Endothelial cell of umbilical vein (primary cell): ENCODE measurements at regions not wholly inside any gene's neighbourhood (a gene's known extent, or its start where the extent isn't known, plus 50 kb on each side); places are given as distances from the start of the nearest gene placed in this dataset.

Experiments used
- BruUV-seq: library from RNA; stranded (reverse); fragments of 400-500 nt; replicated peaks from 2 replicates; lab custom pipeline; 2021; lab: Mats Ljungman, UMichigan
- CTCF ChIA-PET: fragments of 300-600, 350-600 bp; sonication (Branson Sonifier 250); formaldehyde crosslinking; loops from one replicate; lab custom pipeline; 2021; ENCODE audit warnings: antibody characterized with exemption, inconsistent platforms; lab: Charles Lee
- POLR2A ChIA-PET: fragments of 300-600, 350-600 bp; sonication (Branson Sonifier 250); formaldehyde crosslinking; loops from one replicate; lab custom pipeline; 2021; ENCODE audit warnings: antibody characterized with exemption, inconsistent platforms; lab: Charles Lee
- DNase-seq: peaks from one replicate; pipeline ENCODE4 v3.0.0-alpha.2; 2011; ENCODE audit warnings: low read depth, low spot score
- FAIRE-seq: peaks from 2 replicates; lab custom pipeline; 2011; peaks lifted over from hg19 to GRCh38; lab: Jason Lieb, UNC
- H2AFZ ChIP-seq: 2 replicates; pipeline ENCODE4 v1.6.0; 2012; ENCODE audit warnings: low read depth, low read length, control low read depth, inconsistent platforms
- H3K27ac ChIP-seq: 2 replicates; pipeline ENCODE4 v1.5.1; 2011; ENCODE audit warnings: low read depth, mild to moderate bottlenecking, control low read depth, low read length, moderate library complexity; ENCODE audit not compliant: insufficient read depth
- H3K27me3 ChIP-seq, 2 experiments: 2 replicates each; pipeline versions ENCODE4 v1.6.0 to v1.6.1; 2011; ENCODE audit warnings: low read length in 2 of 2, mixed read lengths in 1 of 2; ENCODE audit not compliant: control insufficient read depth in 2 of 2, insufficient read depth in 2 of 2
- H3K36me3 ChIP-seq, 2 experiments: 2 replicates in 1 of 2; 3 replicates in 1 of 2; pipeline ENCODE4 v1.5.1; 2011; ENCODE audit warnings: low read length in 2 of 2, mild to moderate bottlenecking in 1 of 2, moderate library complexity in 1 of 2; ENCODE audit not compliant: control insufficient read depth in 2 of 2, insufficient read depth in 2 of 2; ENCODE audit errors: extremely low read depth in 1 of 2
- H3K4me1 ChIP-seq: 3 replicates; pipeline ENCODE4 v1.5.1; 2011; ENCODE audit warnings: mild to moderate bottlenecking, low read length; ENCODE audit not compliant: control insufficient read depth, insufficient read depth; ENCODE audit errors: extremely low read depth
- H3K4me2 ChIP-seq: 2 replicates; pipeline ENCODE4 v1.6.1; 2011; ENCODE audit warnings: low read length, control low read depth, mixed read lengths; ENCODE audit not compliant: insufficient read depth
- H3K4me3 ChIP-seq, 3 experiments: fragments of 200-600 bp in 1 of 3; sonication (generic), shearing (Covaris generic) in 1 of 3; replicated peaks in 1 of 3; 2 replicates each; pipeline ENCODE4 v1.5.1; 2011 to 2016; ENCODE audit warnings: control low read depth in 3 of 3, low read length in 3 of 3, mild to moderate bottlenecking in 2 of 3, inconsistent platforms in 1 of 3, low read depth in 1 of 3, moderate library complexity in 1 of 3; ENCODE audit not compliant: insufficient read depth in 1 of 3
- H3K79me2 ChIP-seq: 2 replicates; pipeline ENCODE4 v1.6.0; 2012; ENCODE audit warnings: low read length, inconsistent platforms; ENCODE audit not compliant: control insufficient read depth, insufficient read depth
- H3K9ac ChIP-seq: replicated peaks from 2 replicates; pipeline ENCODE3; 2011; ENCODE audit warnings: low read length, control low read depth; ENCODE audit not compliant: insufficient read depth; ENCODE audit errors: extremely low read depth
- H3K9me1 ChIP-seq: replicated peaks from 3 replicates; pipeline ENCODE4 v1.6.0; 2011; ENCODE audit warnings: mild to moderate bottlenecking, low read length; ENCODE audit not compliant: control insufficient read depth, insufficient read depth; ENCODE audit errors: extremely low read depth
- H3K9me3 ChIP-seq: replicated peaks from 2 replicates; pipeline ENCODE4 v1.5.1; 2012; ENCODE audit warnings: low read length, inconsistent platforms; ENCODE audit not compliant: control insufficient read depth, insufficient read depth
- H4K20me1 ChIP-seq: replicated peaks from 2 replicates; pipeline ENCODE3; 2011; ENCODE audit warnings: mild to moderate bottlenecking, low read length; ENCODE audit not compliant: control insufficient read depth, insufficient read depth; ENCODE audit errors: extremely low read depth
- EZH2 ChIP-seq: IDR thresholded peaks from 2 replicates; pipeline ENCODE4 v1.6.1; 2012; ENCODE audit warnings: borderline replicate concordance, low read depth, mild to moderate bottlenecking, moderate library complexity, low read length, inconsistent platforms; ENCODE audit not compliant: severe bottlenecking
- FOS ChIP-seq: IDR thresholded peaks from 2 replicates; pipeline ENCODE4 v1.6.1; 2011; ENCODE audit warnings: mild to moderate bottlenecking, low read length, moderate library complexity, borderline replicate concordance; ENCODE audit not compliant: insufficient read depth
- GATA2 ChIP-seq: IDR thresholded peaks from 2 replicates; pipeline ENCODE4 v1.7.0; 2011; ENCODE audit warnings: low read depth, mild to moderate bottlenecking, moderate library complexity, mixed read lengths, low read length; ENCODE audit not compliant: insufficient read length, insufficient read depth
- JUN ChIP-seq: IDR thresholded peaks from 2 replicates; pipeline ENCODE4 v1.6.1; 2011; ENCODE audit warnings: borderline replicate concordance, low read depth; ENCODE audit not compliant: insufficient read length, insufficient read depth
- MYC ChIP-seq: IDR thresholded peaks from one replicate; pipeline ENCODE4 v1.6.1; 2011; ENCODE audit warnings: mild to moderate bottlenecking, low read depth, low read length
- POLR2A ChIP-seq: IDR thresholded peaks from 2 replicates; pipeline ENCODE4 v1.6.1; 2012; ENCODE audit warnings: low read depth, mild to moderate bottlenecking, control low read depth, low read length
- POLR2AphosphoS5 ChIP-seq: IDR thresholded peaks from 2 replicates; pipeline ENCODE4 v1.6.1; 2012; ENCODE audit warnings: low read depth, mild to moderate bottlenecking, control low read depth, low read length, moderate library complexity; ENCODE audit not compliant: insufficient read depth
- dilution Hi-C: fragments of 300-500 bp; cut with MboI; formaldehyde crosslinking; loops from one replicate; pipeline ENCODE4 v1.15.0; 2019; ENCODE audit warnings: low sequenced_read_pairs; ENCODE audit not compliant: extremely low pct_ligation_motif_present
- intact Hi-C: fragments of 100-400 bp; cut with micrococcal nuclease; formaldehyde crosslinking; loops from one replicate; pipeline ENCODE4 v1.10.0; 2022
- TF ChIP-seq, protein P1 (sequence below), 2 donors: IDR thresholded peaks; 1 replicate in 1 of 2; 2 replicates in 1 of 2; pipeline ENCODE4 v1.5.1; 2011; ENCODE audit warnings: low read length in 2 of 2, mild to moderate bottlenecking in 2 of 2, moderate library complexity in 2 of 2, control low read depth in 1 of 2, inconsistent platforms in 1 of 2, low read depth in 1 of 2; ENCODE audit not compliant: insufficient read depth in 1 of 2; ENCODE audit errors: extremely low read depth in 1 of 2
- TF ChIP-seq, protein P2 (sequence below): IDR thresholded peaks from 2 replicates; pipeline ENCODE4 v1.6.1; 2011; ENCODE audit not compliant: insufficient read depth, insufficient read length

DNA sequence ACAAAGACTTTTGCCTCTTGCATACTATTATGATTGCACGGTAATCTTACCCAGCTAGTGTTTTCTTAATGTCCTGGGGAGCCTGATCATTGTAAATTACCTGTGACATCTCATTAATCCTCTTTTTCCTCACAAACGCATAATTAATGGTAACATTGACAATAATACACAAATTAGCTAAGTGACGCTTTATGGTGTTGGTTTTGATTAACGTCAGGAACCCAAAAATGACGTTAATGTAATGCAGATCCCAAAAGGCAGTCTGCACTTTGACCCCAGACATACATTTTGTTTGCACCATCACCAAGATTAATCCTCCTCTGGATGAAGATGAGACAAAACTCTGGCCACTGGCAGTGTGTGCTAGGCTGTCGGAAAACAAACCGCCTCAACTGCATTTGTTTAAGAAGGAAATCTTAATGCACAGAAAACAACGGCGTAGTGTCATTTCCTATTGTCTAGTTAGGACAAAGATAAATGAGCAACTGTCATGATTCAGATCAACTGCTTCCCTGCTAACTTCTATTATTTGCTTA lies 83.9 kb upstream of the CDIN1 start:
- H3K4me1 ChIP-seq: peaks cover 4% of the 10 kb centered on the region
- no peak overlapping the region for H3K4me2 ChIP-seq
- FAIRE-seq: no peak
- H3K27me3 ChIP-seq: peaks cover 0 to 2% of the 10 kb centered on the region in 2 experiments
- no peaks in the 10 kb centered on the region for H3K36me3 ChIP-seq
- intact Hi-C loops: loop anchor here (5.0 kb wide), 1 partner anchor 1048 kb away; no protein-coding TSS in a partner anchor
- no peak overlapping the region for H2AFZ ChIP-seq
- no peak for DNase-seq
- BruUV-seq: no TSS peak
- TF ChIP-seq, protein P1, sequence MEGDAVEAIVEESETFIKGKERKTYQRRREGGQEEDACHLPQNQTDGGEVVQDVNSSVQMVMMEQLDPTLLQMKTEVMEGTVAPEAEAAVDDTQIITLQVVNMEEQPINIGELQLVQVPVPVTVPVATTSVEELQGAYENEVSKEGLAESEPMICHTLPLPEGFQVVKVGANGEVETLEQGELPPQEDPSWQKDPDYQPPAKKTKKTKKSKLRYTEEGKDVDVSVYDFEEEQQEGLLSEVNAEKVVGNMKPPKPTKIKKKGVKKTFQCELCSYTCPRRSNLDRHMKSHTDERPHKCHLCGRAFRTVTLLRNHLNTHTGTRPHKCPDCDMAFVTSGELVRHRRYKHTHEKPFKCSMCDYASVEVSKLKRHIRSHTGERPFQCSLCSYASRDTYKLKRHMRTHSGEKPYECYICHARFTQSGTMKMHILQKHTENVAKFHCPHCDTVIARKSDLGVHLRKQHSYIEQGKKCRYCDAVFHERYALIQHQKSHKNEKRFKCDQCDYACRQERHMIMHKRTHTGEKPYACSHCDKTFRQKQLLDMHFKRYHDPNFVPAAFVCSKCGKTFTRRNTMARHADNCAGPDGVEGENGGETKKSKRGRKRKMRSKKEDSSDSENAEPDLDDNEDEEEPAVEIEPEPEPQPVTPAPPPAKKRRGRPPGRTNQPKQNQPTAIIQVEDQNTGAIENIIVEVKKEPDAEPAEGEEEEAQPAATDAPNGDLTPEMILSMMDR (IDR thresholded peaks at IDR 0.05; ENCODE audit: extremely low read depth in 1 of 2, insufficient read depth in 1 of 2, low read depth in 1 of 2, low read length in 2 of 2): no peak
- TF ChIP-seq FOS: no peak
- no peak for TF ChIP-seq GATA2
- TF ChIP-seq POLR2AphosphoS5: no peak
- TF ChIP-seq EZH2: no peak
- TF ChIP-seq JUN: no peak
- TF ChIP-seq, protein P2, sequence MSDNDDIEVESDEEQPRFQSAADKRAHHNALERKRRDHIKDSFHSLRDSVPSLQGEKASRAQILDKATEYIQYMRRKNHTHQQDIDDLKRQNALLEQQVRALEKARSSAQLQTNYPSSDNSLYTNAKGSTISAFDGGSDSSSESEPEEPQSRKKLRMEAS: no peak
- TF ChIP-seq POLR2A: no peak
- TF ChIP-seq MYC: no peak
- dilution Hi-C loops: no loop called here
- H3K79me2 ChIP-seq: no peaks in the 10 kb centered on the region
- no peaks in the 10 kb centered on the region for H3K9me3 ChIP-seq
- no peaks in the 10 kb centered on the region for H4K20me1 ChIP-seq
- H3K9ac ChIP-seq: no peak overlapping the region
- ChIA-PET POLR2A (no interaction called here), CTCF (no interaction called here)
- H3K4me3 ChIP-seq: no peak overlapping the region
- H3K9me1 ChIP-seq: no peaks in the 10 kb centered on the region
- no peak overlapping the region for H3K27ac ChIP-seq
